Right lobe of liver (tissue), 4 donors: ENCODE measurements at regions not wholly inside any gene's neighbourhood (a gene's known extent, or its start where the extent isn't known, plus 50 kb on each side); places are given as distances from the start of the nearest gene placed in this dataset.

Experiments
- POLR2A ChIP-seq: fragments of 450-650 bp; IDR thresholded peaks from one replicate; pipeline ENCODE4 v1.6.1; 2017; ENCODE audit warnings: antibody characterized with exemption, mild to moderate bottlenecking
- TF ChIP-seq, protein P1 (sequence below), 4 donors: fragments of 200-600 bp in 3 of 4; fragments of 450-650 bp in 1 of 4; IDR thresholded peaks; one replicate each; pipeline versions ENCODE4 v1.5.1 to v1.8.0; 2016 to 2022; ENCODE audit warnings: antibody characterized with exemption in 4 of 4, mild to moderate bottlenecking in 2 of 4
- donor health status: DM: no; HTN: no; CAD: no.
- donor health status: DM: no; HTN: no; CAD: no.
- donor health status: DM: no; HTN: yes; CAD: no.

DNA sequence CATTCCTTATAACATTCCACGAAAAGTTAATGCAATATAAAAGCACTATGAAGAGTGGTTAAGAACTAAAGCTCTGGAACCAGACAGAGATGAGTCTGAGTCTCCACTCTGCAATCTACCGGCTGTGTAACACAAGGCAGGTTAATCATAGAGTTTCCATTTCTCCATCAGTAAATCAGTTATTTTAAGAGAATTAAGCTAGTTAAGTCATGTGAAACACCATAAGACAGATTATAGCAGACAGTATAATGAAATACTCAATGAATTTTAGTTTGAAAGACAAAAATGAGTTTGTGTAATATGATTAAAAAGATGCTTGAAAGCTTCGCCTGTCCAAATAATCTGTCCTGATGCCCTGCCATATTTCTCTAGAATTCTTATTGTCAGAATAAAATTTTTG, 282.6 kb upstream of the ACTRT1 start:
- TF ChIP-seq, protein P1, sequence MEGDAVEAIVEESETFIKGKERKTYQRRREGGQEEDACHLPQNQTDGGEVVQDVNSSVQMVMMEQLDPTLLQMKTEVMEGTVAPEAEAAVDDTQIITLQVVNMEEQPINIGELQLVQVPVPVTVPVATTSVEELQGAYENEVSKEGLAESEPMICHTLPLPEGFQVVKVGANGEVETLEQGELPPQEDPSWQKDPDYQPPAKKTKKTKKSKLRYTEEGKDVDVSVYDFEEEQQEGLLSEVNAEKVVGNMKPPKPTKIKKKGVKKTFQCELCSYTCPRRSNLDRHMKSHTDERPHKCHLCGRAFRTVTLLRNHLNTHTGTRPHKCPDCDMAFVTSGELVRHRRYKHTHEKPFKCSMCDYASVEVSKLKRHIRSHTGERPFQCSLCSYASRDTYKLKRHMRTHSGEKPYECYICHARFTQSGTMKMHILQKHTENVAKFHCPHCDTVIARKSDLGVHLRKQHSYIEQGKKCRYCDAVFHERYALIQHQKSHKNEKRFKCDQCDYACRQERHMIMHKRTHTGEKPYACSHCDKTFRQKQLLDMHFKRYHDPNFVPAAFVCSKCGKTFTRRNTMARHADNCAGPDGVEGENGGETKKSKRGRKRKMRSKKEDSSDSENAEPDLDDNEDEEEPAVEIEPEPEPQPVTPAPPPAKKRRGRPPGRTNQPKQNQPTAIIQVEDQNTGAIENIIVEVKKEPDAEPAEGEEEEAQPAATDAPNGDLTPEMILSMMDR (IDR thresholded peaks at IDR 0.05): no peak
- no peak for TF ChIP-seq POLR2A
